ENCODE measurements at regions not wholly inside any gene's neighbourhood (a gene's known extent, or its start where the extent isn't known, plus 50 kb on each side); places are given as distances from the start of the nearest gene placed in this dataset.

DNA sequence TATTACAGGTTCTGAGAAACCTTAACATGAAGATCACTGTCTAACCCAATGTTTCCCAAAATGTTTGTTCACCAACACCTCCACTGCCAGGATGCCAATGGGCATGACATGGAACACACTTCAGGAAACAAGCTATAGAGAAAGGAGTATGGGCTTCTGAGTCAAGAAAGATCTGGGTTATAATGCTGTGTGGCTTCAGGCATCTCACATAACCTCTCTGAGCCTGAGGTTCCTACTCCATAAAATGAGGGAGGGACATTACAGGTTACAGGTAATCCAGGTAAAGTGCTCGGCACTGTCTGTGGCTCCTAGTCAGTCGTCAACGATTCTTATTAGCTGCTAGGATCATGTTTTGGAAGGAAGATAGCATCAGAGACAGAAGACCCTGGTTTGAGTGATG is 126.4 kb upstream of the SMAD3 start:
- no peak for TF ChIP-seq POLR2A (IDR thresholded peaks at IDR 0.05)
- TF ChIP-seq, protein P1, sequence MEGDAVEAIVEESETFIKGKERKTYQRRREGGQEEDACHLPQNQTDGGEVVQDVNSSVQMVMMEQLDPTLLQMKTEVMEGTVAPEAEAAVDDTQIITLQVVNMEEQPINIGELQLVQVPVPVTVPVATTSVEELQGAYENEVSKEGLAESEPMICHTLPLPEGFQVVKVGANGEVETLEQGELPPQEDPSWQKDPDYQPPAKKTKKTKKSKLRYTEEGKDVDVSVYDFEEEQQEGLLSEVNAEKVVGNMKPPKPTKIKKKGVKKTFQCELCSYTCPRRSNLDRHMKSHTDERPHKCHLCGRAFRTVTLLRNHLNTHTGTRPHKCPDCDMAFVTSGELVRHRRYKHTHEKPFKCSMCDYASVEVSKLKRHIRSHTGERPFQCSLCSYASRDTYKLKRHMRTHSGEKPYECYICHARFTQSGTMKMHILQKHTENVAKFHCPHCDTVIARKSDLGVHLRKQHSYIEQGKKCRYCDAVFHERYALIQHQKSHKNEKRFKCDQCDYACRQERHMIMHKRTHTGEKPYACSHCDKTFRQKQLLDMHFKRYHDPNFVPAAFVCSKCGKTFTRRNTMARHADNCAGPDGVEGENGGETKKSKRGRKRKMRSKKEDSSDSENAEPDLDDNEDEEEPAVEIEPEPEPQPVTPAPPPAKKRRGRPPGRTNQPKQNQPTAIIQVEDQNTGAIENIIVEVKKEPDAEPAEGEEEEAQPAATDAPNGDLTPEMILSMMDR (IDR thresholded peaks at IDR 0.05), result no peak

Measured in body of pancreas (tissue), 4 donors.